ENCODE measurements at regions not wholly inside any gene's neighbourhood (a gene's known extent, or its start where the extent isn't known, plus 50 kb on each side); places are given as distances from the start of the nearest gene placed in this dataset.
"Not testable (repeated sequence)": the region's sequence is repeated elsewhere in the genome, so short reads cannot be mapped to it uniquely, and the experiment has no call there.

DNA sequence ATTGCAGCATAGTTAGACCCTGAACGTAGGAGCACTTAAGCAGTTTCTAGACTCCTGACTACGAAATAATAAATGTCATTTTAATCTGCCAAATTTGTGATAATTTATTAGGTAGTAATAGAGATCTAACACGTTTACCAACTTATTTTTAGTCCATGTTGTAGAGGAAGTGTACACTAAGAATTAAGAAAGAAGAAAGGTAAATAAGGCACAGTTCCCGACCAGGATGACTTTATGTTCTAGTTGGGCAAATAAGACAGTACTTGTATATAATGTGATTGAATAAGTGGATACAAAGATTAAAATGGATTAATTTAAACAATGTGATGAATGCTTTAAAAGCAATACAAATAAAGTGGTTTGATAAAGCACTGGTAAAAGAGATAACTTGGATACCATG lies 1306.2 kb upstream of the PCDH20 start:
- no peaks in the 10 kb centered on the region for H3K36me3 Mint-ChIP-seq
- no peak overlapping the region for H3K4me3 Mint-ChIP-seq
- no peaks in the 10 kb centered on the region for H3K27me3 Mint-ChIP-seq
- H3K9me3 Mint-ChIP-seq (ENCODE audit: low read depth) = peaks cover 9% of the 10 kb centered on the region
- no peak overlapping the region for H3K27ac Mint-ChIP-seq
- H3K4me1 Mint-ChIP-seq (ENCODE audit: low read depth) = no peaks in the 10 kb centered on the region

- H3K9me3 Mint-ChIP-seq (ENCODE audit: low read depth); H3K4me1 Mint-ChIP-seq (ENCODE audit: low read depth); H3K36me3 Mint-ChIP-seq; H3K27me3 Mint-ChIP-seq; H3K27ac Mint-ChIP-seq; H3K4me3 Mint-ChIP-seq: not testable (repeated sequence)
Measured at GRCh38 chr13:62711948-62712347, 1296.3 kb upstream of the PCDH20 start.

GRCh38 chr13:62710787-62711186 lies 1295.1 kb upstream of the PCDH20 start:
- Mint-ChIP-seq H3K4me3 (no peak overlapping the region), H3K27me3 (no peaks in the 10 kb centered on the region)

DNA sequence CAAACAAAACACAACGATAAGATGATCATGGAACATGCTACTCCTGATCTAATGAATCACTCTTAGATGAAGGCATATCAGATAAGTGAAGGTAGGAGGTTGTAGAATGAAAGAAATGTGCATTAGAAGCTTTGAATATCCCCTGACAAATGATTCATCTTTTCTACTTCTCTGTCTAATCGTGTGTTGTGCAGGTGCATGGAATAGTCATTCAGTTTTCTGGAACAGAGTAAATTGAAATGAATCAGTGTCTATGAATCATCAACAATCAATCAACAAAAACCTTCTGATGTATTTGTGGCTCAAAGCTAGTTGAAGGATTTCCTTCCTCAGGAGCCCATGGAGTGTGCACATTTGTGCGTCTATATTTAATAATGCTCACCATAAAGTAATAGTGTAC lies 1290.4 kb upstream of the PCDH20 start:
- H3K4me1 Mint-ChIP-seq (ENCODE audit: low read depth) = no peaks in the 10 kb centered on the region
- H3K27ac Mint-ChIP-seq = no peak overlapping the region
- no peaks in the 10 kb centered on the region for H3K27me3 Mint-ChIP-seq
- no peak overlapping the region for H3K4me3 Mint-ChIP-seq
- H3K36me3 Mint-ChIP-seq = no peaks in the 10 kb centered on the region
- H3K9me3 Mint-ChIP-seq (ENCODE audit: low read depth) = peaks cover 10% of the 10 kb centered on the region

More at GRCh38 chr13:62710787-62711186, 1295.1 kb upstream of the PCDH20 start:
- Mint-ChIP-seq H3K27ac (no peak overlapping the region), H3K36me3 (no peaks in the 10 kb centered on the region), H3K4me1 (ENCODE audit: low read depth) (no peaks in the 10 kb centered on the region), H3K9me3 (ENCODE audit: low read depth) (peaks cover 9% of the 10 kb centered on the region)

GRCh38 chr13:62704875-62705274 lies 1289.2 kb upstream of the PCDH20 start:
- Mint-ChIP-seq H3K9me3 (ENCODE audit: low read depth) (peaks cover 13% of the 10 kb centered on the region), H3K27ac (no peak overlapping the region), H3K4me3 (no peak overlapping the region), H3K36me3 (no peaks in the 10 kb centered on the region), H3K4me1 (ENCODE audit: low read depth) (no peaks in the 10 kb centered on the region), H3K27me3 (no peaks in the 10 kb centered on the region)

- Mint-ChIP-seq H3K27ac (no peak overlapping the region), H3K36me3 (no peaks in the 10 kb centered on the region), H3K4me1 (ENCODE audit: low read depth) (no peaks in the 10 kb centered on the region), H3K9me3 (ENCODE audit: low read depth) (peaks cover 9% of the 10 kb centered on the region), H3K4me3 (no peak overlapping the region), H3K27me3 (no peaks in the 10 kb centered on the region)
Measured at GRCh38 chr13:62702502-62702901, 1286.9 kb upstream of the PCDH20 start.

- Mint-ChIP-seq H3K4me3 (no peak overlapping the region), H3K27me3 (no peaks in the 10 kb centered on the region), H3K36me3 (no peaks in the 10 kb centered on the region), H3K4me1 (ENCODE audit: low read depth) (no peaks in the 10 kb centered on the region), H3K27ac (no peak overlapping the region), H3K9me3 (ENCODE audit: low read depth) (peaks cover 4% of the 10 kb centered on the region)
Measured at GRCh38 chr13:62697701-62698100, 1282.1 kb upstream of the PCDH20 start.

GRCh38 chr13:62696490-62696889 lies 1280.8 kb upstream of the PCDH20 start:
- Mint-ChIP-seq H3K27me3 (no peaks in the 10 kb centered on the region), H3K36me3 (no peaks in the 10 kb centered on the region), H3K27ac (no peak overlapping the region), H3K4me3 (no peak overlapping the region), H3K9me3 (ENCODE audit: low read depth) (peaks cover 9% of the 10 kb centered on the region), H3K4me1 (ENCODE audit: low read depth) (no peaks in the 10 kb centered on the region)

GRCh38 chr13:62687732-62688131 lies 1272.1 kb upstream of the PCDH20 start:
- no peak overlapping the region for H3K4me3 Mint-ChIP-seq

GRCh38 chr13:62684359-62684758 lies 1268.7 kb upstream of the PCDH20 start:
- no peak overlapping the region for H3K4me3 Mint-ChIP-seq
- H3K4me1 Mint-ChIP-seq (ENCODE audit: low read depth) = no peaks in the 10 kb centered on the region
- H3K27ac Mint-ChIP-seq = no peak overlapping the region
- H3K27me3 Mint-ChIP-seq = no peaks in the 10 kb centered on the region
- H3K36me3 Mint-ChIP-seq = no peaks in the 10 kb centered on the region
- H3K9me3 Mint-ChIP-seq (ENCODE audit: low read depth) = peaks cover 3% of the 10 kb centered on the region

More at GRCh38 chr13:62687732-62688131, 1272.1 kb upstream of the PCDH20 start:
- Mint-ChIP-seq H3K27ac (no peak overlapping the region), H3K27me3 (no peaks in the 10 kb centered on the region), H3K4me1 (ENCODE audit: low read depth) (no peaks in the 10 kb centered on the region), H3K36me3 (no peaks in the 10 kb centered on the region), H3K9me3 (ENCODE audit: low read depth) (peaks cover 5% of the 10 kb centered on the region)

DNA sequence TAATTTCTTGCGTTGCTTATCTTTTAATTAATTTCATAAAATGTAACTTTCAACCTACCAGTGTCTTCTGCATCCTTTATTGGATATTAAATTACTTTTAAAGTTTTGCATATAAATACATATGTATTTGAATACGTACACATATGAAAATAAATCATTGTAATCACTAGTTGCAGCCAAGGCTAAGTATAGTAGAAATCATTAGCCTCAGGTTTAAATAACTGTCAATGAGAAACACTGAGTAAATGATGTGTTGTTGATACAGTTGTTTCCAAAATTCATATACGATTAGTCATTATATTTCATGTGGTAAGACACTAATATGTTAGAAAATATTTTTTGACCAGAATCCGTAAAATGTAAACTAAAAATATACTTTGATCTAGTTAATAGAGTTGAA lies 1267.1 kb upstream of the PCDH20 start:
- H3K27ac Mint-ChIP-seq = no peak overlapping the region
- peaks cover 3% of the 10 kb centered on the region for H3K9me3 Mint-ChIP-seq (ENCODE audit: low read depth)
- H3K4me1 Mint-ChIP-seq (ENCODE audit: low read depth) = no peaks in the 10 kb centered on the region
- no peak overlapping the region for H3K4me3 Mint-ChIP-seq
- no peaks in the 10 kb centered on the region for H3K27me3 Mint-ChIP-seq
- H3K36me3 Mint-ChIP-seq = no peaks in the 10 kb centered on the region

DNA sequence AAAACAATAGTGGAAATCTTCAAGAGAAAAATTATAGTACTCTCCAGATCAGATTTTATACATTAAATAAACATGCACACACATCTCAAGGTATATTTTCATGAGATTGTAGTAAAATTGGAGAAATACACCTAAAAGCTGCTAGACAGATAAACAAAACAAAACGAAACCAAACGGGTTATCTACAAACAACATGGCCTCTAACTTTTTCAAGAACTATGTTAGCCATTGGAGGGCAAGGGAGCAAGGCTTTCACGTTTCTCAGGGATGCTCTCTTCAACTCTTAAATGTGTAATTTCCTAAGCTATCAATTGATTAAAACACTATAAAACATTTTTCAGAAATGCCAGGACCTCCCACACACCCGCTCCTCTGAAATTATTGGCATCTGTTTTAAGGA lies 1262.4 kb upstream of the PCDH20 start:
- H3K27me3 Mint-ChIP-seq = no peaks in the 10 kb centered on the region
- H3K4me1 Mint-ChIP-seq (ENCODE audit: low read depth) = no peaks in the 10 kb centered on the region
- no peaks in the 10 kb centered on the region for H3K36me3 Mint-ChIP-seq
- no peak overlapping the region for H3K27ac Mint-ChIP-seq
- H3K4me3 Mint-ChIP-seq = no peak overlapping the region
- peaks cover 7% of the 10 kb centered on the region for H3K9me3 Mint-ChIP-seq (ENCODE audit: low read depth)

DNA sequence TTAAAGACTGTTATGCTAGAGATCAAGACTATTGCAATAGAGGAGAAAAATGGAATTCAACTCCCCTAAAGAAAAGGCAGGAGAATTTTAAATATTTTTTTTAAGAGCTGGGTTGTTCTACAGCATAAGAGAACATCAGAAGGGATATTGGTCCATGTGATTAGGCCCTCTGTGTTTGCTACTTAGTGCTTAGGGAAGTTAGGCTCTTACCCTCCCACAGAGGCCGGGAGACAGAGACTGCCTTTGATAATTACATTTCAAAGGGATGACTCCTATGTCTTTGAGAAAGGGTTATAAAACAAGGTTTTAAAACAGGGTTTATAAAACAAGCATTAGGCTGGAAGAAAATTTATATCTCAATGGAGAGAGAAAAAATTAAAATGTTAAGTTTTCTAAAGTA lies 1248.1 kb upstream of the PCDH20 start:
- H3K27me3 Mint-ChIP-seq = no peaks in the 10 kb centered on the region
- no peak overlapping the region for H3K27ac Mint-ChIP-seq
- H3K4me3 Mint-ChIP-seq = no peak overlapping the region
- no peaks in the 10 kb centered on the region for H3K9me3 Mint-ChIP-seq (ENCODE audit: low read depth)
- no peaks in the 10 kb centered on the region for H3K4me1 Mint-ChIP-seq (ENCODE audit: low read depth)
- no peaks in the 10 kb centered on the region for H3K36me3 Mint-ChIP-seq

GRCh38 chr13:62659365-62659764 lies 1243.7 kb upstream of the PCDH20 start:
- no peaks in the 10 kb centered on the region for H3K36me3 Mint-ChIP-seq
- no peak overlapping the region for H3K4me3 Mint-ChIP-seq
- no peaks in the 10 kb centered on the region for H3K4me1 Mint-ChIP-seq (ENCODE audit: low read depth)
- H3K27ac Mint-ChIP-seq = no peak overlapping the region
- peaks cover 3% of the 10 kb centered on the region for H3K9me3 Mint-ChIP-seq (ENCODE audit: low read depth)
- H3K27me3 Mint-ChIP-seq = no peaks in the 10 kb centered on the region

GRCh38 chr13:62653371-62653770 lies 1237.7 kb upstream of the PCDH20 start:
- peaks cover 3% of the 10 kb centered on the region for H3K9me3 Mint-ChIP-seq (ENCODE audit: low read depth)
- no peaks in the 10 kb centered on the region for H3K27me3 Mint-ChIP-seq
- no peaks in the 10 kb centered on the region for H3K4me1 Mint-ChIP-seq (ENCODE audit: low read depth)
- no peaks in the 10 kb centered on the region for H3K36me3 Mint-ChIP-seq
- H3K27ac Mint-ChIP-seq = no peak overlapping the region
- no peak overlapping the region for H3K4me3 Mint-ChIP-seq

DNA sequence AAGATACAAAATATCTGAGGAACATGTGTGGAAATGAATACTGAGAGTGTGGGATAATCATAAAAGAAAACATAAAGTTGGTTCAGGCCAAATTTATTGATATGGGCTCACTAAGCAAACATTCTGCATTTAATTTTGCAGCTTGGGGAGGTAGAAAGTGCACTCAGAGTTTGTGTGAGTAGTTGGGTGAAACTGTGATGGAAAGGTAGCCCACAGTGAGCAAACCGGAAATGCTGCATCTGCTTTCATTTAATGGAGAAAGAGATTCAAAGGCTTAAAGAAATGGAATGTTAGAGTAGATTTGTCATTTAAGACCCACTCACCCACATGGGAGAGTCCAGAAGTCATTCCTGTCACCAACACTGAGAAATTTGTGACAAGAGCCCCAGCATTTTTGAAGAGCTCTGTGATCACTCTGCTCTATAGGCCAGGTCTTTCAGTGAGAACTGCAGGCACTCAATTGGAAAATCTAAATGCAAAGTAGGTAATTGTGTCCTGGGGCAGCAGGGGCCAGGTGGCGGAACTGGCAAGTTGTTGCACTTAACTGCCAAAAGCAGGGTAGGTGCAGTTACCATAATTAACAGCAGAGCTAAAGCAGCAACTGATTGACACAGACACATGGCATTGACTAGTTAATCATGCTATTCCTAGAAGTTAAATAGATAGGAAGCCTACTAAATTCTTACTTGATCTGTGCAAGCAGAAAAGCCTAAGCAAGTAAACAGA lies 1228.3 kb upstream of the PCDH20 start:
- Mint-ChIP-seq H3K9me3 (ENCODE audit: low read depth) (peaks cover 14% of the 10 kb centered on the region), H3K27me3 (no peaks in the 10 kb centered on the region), H3K36me3 (no peaks in the 10 kb centered on the region), H3K4me1 (ENCODE audit: low read depth) (no peaks in the 10 kb centered on the region), H3K4me3 (no peak overlapping the region), H3K27ac (no peak overlapping the region)
